Lung (tissue), 11 donors: ENCODE measurements at regions not wholly inside any gene's neighbourhood (a gene's known extent, or its start where the extent isn't known, plus 50 kb on each side); places are given as distances from the start of the nearest gene placed in this dataset.

Experiments used
- ATAC-seq: fragments of 200-7000 bp; cut with Tn5 transposase; one replicate; pipeline ENCODE4 v1.9.1; 2020; ENCODE audit warnings: moderate number of reproducible peaks; ENCODE audit not compliant: insufficient read depth, low FRiP score
- DNase-seq, 3 donors: peaks; one replicate each; pipeline ENCODE4 v3.0.0-alpha.2; 2013 to 2017
- H3K27ac ChIP-seq, 2 donors: one replicate each; pipeline ENCODE4 v1.5.1; 2013; ENCODE audit warnings: mild to moderate bottlenecking in 2 of 2, moderate library complexity in 2 of 2, control low read depth in 1 of 2, inconsistent platforms in 1 of 2, low read depth in 1 of 2, low read length in 1 of 2
- H3K27me3 ChIP-seq, 3 donors: one replicate each; pipeline ENCODE4 v1.5.1; 2013; ENCODE audit warnings: low read length in 2 of 3; ENCODE audit not compliant: control insufficient read depth in 3 of 3, insufficient read depth in 3 of 3
- H3K36me3 ChIP-seq, 4 donors: one replicate each; pipeline ENCODE4 v1.5.1; 2013; ENCODE audit warnings: low read length in 4 of 4, mild to moderate bottlenecking in 1 of 4, moderate library complexity in 1 of 4; ENCODE audit not compliant: control insufficient read depth in 4 of 4, insufficient read depth in 4 of 4
- H3K4me1 ChIP-seq, 5 donors: one replicate each; pipeline ENCODE4 v1.5.1; 2013; ENCODE audit warnings: low read length in 5 of 5, mild to moderate bottlenecking in 2 of 5, moderate library complexity in 1 of 5; ENCODE audit not compliant: control insufficient read depth in 5 of 5, insufficient read depth in 5 of 5
- H3K4me3 ChIP-seq: one replicate; pipeline ENCODE4 v1.5.1; 2013; ENCODE audit warnings: mild to moderate bottlenecking, control low read depth, moderate library complexity
- H3K9ac ChIP-seq, 2 donors: one replicate each; pipeline ENCODE4 v1.5.1; 2013; ENCODE audit warnings: low read length in 2 of 2, control low read depth in 1 of 2; ENCODE audit not compliant: insufficient read depth in 1 of 2
- H3K9me3 ChIP-seq, 4 donors: one replicate each; pipeline ENCODE4 v1.5.1; 2013; ENCODE audit warnings: low read length in 3 of 4, mild to moderate bottlenecking in 1 of 4, moderate library complexity in 1 of 4; ENCODE audit not compliant: control insufficient read depth in 4 of 4, insufficient read depth in 3 of 4
- CTCF ChIP-seq: IDR thresholded peaks from 2 replicates; pipeline ENCODE4 v1.5.1; 2012; ENCODE audit warnings: mild to moderate bottlenecking; ENCODE audit errors: control extremely low read depth, extremely low read depth
- WGBS, 2 donors: extraction: QIAGEN DNeasy Blood & Tissue Kit; methylation state at CpG; one replicate each; pipeline ENCODE4 v1.1.7; 2013; 5-methylcytosine and 5-hydroxymethylcytosine counted together
- donor health status: control.
- donor health status: control.
- donor health status: Bipolar disorder and iron deficiency.
- donor health status: healthy.
- donor health status: DM: yes; HTN: yes; CAD: no.

DNA sequence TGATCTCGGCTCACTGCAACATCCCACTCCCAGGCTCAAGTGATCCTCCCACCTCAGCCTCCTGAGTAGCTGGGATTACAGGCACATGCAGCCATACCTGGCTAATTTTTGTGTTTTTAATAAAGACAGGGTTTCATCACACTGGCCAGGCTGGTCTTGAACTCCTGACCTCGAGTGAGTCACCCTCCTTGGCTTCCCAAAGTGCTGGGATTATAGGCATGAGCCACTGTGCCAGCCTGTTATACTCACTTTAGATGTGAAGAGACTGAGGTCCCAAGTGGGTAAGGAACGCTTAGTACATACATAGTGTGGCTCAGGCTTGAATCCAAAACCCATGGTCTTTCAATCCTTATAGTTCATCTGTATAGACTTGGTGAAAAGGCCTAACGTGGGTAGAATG is 63.7 kb upstream of the EPS8L3 start:
- TF ChIP-seq CTCF = no peak
- H3K4me1 ChIP-seq = peaks cover 0 to 27% (median 0%) of the 10 kb centered on the region in 5 donors
- H3K9ac ChIP-seq = no peak overlapping the region
- H3K36me3 ChIP-seq = no peaks in the 10 kb centered on the region
- DNase-seq (no peak), ATAC-seq (no peak)
- WGBS, 2 donors = 88 to 93% methylated on average over 4 of the region's 4 CpGs
- no peak overlapping the region for H3K4me3 ChIP-seq
- no peak overlapping the region for H3K27ac ChIP-seq
- H3K9me3 ChIP-seq = peaks cover 0 to 4% (median 0%) of the 10 kb centered on the region in 4 donors
- no peaks in the 10 kb centered on the region for H3K27me3 ChIP-seq

GRCh38 chr1:109826930-109827349 is 63.2 kb upstream of the EPS8L3 start:
- Histone ChIP-seq H3K36me3 (no peaks in the 10 kb centered on the region), H3K9me3 (no peaks in the 10 kb centered on the region), H3K4me3 (no peak overlapping the region), H3K9ac (no peak overlapping the region), H3K27me3 (no peaks in the 10 kb centered on the region), H3K27ac (no peak overlapping the region), H3K4me1 (peaks cover 0 to 30% (median 0%) of the 10 kb centered on the region in 5 donors)
- no peak for TF ChIP-seq CTCF
- no peak for DNase-seq
- WGBS, 2 donors = 51 to 66% methylated on average over 10 of the region's 10 CpGs
- no peak for ATAC-seq

DNA sequence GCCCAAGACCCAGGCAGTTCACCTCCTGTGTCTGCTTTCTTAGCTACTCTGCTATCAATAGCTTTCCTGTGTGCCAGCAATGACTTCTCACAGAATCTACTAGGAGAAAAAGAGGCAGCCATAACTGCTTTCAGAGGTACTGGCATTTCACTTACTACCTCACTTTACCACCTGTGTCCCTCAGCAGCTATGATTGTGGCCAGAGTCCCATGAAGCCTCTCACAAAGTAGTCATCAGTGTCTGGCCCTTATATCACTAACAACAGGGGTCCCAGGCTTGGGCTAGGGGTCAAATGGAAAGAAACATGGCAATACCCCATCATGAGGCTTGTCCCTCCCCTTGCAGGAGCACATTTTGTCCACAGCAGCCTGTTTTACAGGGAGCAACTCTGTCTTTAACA is 62.7 kb upstream of the EPS8L3 start:
- Histone ChIP-seq H3K27ac (peak overlapping the region in 1 of 2 donors; percentile 45), H3K36me3 (no peaks in the 10 kb centered on the region), H3K4me3 (no peak overlapping the region), H3K9me3 (no peaks in the 10 kb centered on the region), H3K27me3 (no peaks in the 10 kb centered on the region), H3K4me1 (peaks cover 0 to 34% (median 0%) of the 10 kb centered on the region in 5 donors), H3K9ac (no peak overlapping the region)
- DNase-seq (no peak), ATAC-seq (no peak)
- TF ChIP-seq CTCF = no peak
